Esophagus muscularis mucosa (tissue), 3 donors: ENCODE measurements at regions not wholly inside any gene's neighbourhood (a gene's known extent, or its start where the extent isn't known, plus 50 kb on each side); places are given as distances from the start of the nearest gene placed in this dataset.

Source experiments
- EP300 ChIP-seq: sonication (generic); formaldehyde crosslinking; IDR thresholded peaks from one replicate; pipeline ENCODE4 v1.6.1; 2017; ENCODE audit warnings: antibody characterized with exemption
- TF ChIP-seq, protein P1 (sequence below), 3 experiments: fragments of 200-600 bp in 2 of 3; fragments of 450-650 bp in 1 of 3; sonication (generic) in 2 of 3; IDR thresholded peaks; one replicate each; pipeline ENCODE4 v1.5.1; 2017 to 2019; ENCODE audit warnings: antibody characterized with exemption in 3 of 3, mild to moderate bottlenecking in 2 of 3, moderate library complexity in 1 of 3

DNA sequence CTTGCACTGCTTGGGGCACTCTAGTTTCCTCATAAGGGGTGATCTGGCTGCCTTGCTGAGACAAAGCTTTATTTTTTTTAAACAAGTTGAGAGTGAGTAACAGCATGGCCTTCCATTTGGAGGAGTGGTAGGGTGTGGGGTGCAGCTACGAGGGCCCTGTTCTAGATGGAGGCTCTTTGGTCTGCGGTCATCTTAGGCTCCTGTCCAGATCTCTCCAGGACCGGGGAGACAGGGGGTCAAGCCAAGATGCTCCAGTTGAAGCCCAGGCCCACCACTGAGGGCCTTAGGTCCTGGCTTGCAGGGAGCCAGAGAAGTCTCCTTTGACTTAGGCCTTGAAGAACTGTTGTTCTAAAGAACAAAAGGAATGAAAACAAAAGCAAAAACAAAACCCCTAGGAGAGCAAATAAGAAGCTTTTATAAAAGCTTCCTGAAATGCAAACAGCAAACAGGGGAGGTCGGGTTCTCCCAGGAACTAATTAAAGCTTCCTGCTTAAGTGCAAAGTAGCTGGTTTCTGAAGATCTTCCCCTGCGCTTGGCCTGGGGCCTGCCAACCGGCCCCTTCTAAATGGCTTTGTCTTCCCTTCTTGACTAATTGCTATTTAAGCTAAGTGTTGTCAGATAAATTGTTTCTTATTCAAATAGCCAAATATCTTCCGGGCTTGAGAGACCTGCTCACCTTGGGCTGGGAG, 259.2 kb downstream of the GLRX3 start:
- TF ChIP-seq, protein P1, sequence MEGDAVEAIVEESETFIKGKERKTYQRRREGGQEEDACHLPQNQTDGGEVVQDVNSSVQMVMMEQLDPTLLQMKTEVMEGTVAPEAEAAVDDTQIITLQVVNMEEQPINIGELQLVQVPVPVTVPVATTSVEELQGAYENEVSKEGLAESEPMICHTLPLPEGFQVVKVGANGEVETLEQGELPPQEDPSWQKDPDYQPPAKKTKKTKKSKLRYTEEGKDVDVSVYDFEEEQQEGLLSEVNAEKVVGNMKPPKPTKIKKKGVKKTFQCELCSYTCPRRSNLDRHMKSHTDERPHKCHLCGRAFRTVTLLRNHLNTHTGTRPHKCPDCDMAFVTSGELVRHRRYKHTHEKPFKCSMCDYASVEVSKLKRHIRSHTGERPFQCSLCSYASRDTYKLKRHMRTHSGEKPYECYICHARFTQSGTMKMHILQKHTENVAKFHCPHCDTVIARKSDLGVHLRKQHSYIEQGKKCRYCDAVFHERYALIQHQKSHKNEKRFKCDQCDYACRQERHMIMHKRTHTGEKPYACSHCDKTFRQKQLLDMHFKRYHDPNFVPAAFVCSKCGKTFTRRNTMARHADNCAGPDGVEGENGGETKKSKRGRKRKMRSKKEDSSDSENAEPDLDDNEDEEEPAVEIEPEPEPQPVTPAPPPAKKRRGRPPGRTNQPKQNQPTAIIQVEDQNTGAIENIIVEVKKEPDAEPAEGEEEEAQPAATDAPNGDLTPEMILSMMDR (IDR thresholded peaks at IDR 0.05), result no peak
- TF ChIP-seq EP300, result no peak
